ENCODE measurements at regions not wholly inside any gene's neighbourhood (a gene's known extent, or its start where the extent isn't known, plus 50 kb on each side); places are given as distances from the start of the nearest gene placed in this dataset.
"Not testable (repeated sequence)": the region's sequence is repeated elsewhere in the genome, so short reads cannot be mapped to it uniquely, and the experiment has no call there.

DNA sequence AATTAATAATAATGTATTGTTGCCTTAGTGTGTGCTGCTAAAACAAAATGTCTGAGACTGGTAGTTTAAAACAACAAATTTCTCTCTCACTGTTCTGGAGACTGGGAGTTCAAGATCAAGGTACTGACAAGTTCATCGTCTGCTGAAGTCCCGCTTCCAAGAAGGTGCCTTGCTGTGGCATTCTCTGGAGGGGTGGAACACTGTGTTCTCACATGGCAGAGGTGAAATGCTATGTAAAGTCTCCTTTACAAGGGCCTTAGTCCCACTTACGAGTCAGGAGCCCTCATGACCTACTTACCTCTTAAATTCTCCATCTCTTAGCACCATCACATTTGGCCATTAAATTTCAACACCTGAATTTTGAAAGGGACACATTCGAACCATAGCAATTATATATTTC, 299.2 kb upstream of the RBMS1 start:
- no peak for DNase-seq (ENCODE audit: low spot score)

DNA sequence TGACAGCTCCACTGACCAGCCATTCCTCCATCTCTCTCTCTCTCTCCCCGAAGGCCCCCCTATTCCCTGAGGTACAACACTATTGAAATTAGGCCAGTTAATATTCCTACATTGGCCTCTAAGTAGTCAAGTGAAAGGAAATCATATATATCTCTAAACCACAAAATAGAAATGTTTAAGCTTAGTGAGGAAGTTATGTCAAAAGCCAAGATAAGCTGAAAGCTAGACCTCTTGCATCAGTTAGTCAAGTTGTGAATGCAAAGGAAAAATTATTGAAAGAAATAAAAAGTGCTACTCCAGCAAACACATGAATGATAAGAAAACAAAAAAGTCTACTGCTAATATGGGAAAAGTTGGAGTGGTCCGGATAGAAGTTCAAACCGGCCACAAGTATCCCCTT, 301.3 kb upstream of the RBMS1 start:
- DNase-seq (ENCODE audit: low spot score), result no peak

DNA sequence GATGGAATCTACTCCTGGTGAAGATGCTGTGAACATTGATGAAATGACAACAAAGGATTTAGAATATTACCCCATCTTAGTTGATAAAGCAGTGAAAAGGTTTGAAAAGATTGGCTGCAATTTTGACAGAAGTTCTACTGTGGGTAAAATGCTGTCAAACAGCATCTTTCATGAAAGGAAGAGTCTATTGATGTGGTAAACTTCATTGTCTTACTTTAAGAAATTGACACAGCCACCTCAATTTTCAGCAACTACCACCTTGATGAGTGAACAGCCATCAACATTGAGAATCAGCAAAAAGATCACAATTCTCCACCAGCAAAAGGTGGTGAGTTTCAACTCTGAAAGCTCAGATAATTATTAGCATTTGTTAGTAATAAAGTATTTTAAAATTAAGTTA, 310.3 kb upstream of the RBMS1 start:
- no peak for DNase-seq (ENCODE audit: low spot score)

DNA sequence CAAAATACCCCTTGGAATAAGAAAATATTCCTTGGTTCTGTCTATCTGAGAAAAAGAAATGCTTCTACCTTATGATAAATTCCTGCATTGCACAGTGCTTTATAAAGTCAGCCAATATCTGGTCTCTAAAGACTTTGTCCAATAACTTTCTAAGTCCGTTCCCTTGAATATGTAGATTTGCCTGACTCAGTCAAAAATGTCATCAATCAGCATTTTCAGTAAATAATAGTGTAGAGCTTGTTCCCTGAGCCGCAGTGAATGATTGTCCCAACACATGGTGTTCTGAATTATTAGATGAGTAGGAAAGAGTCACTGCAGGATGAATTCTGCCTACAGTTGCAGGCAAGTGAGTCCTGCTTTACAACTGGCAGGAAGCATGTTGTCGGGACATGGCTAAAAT, 316.8 kb upstream of the RBMS1 start:
- DNase-seq (ENCODE audit: low spot score), result no peak

DNA sequence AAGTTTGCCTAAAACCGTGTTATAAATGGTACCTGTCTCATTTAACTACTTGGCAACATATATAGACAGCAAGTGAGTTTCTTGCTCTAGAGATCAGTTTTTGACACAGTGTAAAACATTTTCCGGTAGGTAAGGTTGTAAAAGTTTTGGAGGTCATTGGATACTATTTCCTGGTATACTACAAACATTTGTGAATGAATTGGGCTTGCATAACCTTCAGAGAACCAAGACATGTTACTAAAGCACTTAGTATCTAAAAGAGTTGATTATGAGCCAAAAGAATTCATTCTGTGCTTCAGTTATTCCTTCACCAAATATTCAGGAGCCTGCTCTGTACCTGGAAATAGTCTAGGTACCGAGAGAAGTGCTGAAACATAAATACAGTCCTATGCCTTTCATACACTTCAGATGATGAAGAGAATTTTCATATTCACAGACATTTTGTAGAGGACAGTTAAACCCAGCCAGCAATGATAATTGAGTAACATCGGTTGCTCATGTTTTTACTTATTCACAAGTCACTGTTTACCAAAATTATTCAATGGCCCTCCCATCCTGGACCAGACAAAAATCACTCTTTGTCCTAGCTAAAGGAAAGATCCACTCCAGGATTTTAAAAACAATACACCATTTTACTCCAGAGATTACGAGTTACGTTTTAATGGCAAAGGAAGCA, 319.4 kb upstream of the RBMS1 start:
- no peak for DNase-seq (ENCODE audit: low spot score)

DNA sequence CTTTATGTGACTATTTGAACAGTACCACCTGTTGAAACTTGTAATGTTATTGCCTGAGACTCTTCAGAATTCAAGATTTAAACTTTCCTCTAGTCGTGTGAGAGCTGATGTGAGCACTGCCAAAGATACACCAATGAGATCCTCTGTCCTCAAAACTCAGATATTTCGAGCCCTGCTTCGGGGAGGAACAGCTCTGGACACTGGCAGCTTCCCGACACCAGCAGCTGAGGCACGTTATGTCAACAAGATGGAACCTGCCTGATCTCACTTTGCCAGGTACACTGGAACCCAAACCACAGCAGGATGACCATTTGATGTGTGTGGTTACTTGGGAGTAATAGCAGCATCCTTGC, 319.9 kb upstream of the RBMS1 start:
- no peak for DNase-seq (ENCODE audit: low spot score)

DNA sequence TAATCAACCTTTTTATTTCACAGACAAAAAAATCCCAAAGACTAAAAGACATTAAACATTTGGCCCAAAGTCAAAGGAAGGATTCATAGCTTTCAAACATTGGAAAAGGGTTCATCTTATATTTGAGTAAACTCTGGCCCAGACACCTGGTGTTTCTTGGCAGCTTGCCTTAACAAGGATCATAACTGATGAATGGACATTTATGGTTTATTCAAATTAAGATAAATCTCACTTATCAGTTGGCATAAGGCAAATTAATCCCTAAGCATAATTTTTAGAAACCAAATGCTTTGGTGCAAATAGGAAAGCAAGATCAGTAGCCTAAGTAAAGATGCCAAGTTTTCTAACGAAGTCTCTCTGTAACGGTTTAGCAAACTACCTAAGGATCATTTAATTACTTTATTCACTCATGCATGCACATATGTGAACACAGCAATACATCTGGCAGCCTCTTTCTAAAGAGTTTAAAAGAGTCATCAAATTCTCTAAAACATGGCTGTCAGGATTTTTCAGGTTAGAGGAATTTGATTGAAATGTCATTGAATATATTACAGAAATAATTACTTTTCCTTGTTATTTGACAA, 323.4 kb upstream of the RBMS1 start:
- DNase-seq (ENCODE audit: low spot score), result peak; percentile 66

DNA sequence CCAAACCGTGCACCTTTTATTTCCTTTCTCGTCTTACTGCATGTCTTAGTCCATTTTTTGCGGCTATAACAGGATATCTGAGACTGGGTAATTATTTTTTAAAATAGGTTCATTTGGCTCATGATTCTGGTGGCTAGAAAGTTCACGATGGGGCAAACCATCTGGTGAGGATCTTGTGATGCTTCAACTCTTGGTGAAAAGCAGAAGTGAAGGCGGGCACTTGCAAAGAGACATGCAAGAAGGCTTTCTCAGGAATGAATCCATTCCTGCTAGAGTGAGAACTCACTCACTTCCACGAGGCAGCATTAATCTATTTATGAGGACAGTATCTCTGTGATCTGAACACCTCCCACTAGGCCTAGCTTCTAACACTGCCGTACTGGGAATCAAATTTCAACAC, 327.1 kb upstream of the RBMS1 start:
- no peak for DNase-seq (ENCODE audit: low spot score)

DNA sequence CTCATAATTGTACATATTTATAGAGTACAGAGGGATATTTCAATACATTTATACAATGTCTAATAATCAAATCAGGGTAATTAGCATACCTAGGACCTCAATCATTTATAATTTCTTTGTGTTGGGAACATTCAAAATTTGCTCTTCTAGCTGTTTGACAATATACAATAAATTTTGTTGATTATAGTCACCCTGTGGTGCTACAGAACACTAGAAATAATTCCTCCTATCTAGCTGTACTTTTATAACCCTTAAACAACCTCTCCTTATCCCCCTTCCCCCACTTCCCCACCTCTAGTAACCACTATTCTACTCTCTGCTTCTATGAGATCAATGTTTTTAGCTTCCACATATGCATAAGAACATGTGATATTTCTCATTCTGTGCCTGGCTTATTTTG, 328.4 kb upstream of the RBMS1 start:
- no peak for DNase-seq (ENCODE audit: low spot score)

DNA sequence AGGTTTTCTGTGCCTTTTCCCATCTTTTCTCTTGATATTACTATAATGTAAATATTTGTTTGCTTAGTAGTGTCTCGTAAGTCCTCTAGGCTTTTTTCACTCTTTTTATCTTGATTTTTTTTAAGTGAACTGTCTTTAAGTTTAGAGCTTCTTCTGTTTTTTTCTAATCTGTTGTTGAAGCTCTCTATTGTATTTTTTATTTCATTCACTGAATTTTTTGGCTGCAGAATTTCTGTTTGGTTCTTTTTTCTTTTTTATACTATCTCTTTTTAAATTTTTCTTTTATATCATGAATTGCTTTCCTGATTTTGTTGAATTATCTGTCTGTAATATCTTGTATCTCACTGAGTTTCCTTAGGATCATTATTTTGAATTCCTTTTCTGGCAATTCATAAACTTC, 331.8 kb upstream of the RBMS1 start:
- no peak for DNase-seq (ENCODE audit: low spot score)

DNA sequence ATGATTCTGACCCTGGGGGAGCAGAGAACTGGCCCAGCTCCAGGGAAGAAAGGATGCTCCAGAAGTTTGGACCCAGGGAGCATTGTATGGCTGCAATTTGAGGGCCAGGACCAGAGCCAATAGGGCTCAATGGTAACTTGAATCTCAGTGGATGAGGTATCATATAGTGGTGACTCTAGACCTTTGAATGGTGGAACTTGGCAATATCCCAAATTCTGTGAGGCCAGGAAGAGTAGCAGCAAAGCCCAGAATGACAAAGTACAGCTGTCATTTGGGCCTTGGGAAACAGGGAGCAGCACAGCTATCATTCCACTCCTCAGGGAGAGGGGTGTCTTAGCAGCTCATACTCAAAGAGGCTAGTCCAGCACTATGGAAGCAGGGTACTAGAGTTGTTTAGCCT, 332.9 kb upstream of the RBMS1 start:
- DNase-seq (ENCODE audit: low spot score), result no peak

DNA sequence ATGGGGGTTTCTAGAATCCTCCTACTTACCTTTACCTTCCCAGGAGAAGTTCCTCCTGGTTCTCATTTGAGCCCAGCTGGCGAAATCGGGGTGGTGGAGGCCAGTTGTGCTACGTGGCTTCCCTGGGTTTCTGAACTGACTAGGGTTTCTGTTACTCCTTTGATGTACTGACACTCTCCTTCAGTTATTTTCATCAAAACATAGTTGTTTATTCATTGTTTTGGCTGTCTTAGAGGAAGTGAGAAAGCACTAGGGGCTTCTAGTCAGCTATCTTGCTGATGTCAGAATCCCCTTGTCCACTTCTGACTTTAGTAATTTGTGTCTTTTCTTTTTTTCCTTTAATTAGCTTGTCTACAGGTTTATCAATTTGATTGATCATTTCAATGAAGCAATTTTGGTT, 332.2 kb upstream of the TANK start:
- DNase-seq (ENCODE audit: low spot score), result no peak

DNA sequence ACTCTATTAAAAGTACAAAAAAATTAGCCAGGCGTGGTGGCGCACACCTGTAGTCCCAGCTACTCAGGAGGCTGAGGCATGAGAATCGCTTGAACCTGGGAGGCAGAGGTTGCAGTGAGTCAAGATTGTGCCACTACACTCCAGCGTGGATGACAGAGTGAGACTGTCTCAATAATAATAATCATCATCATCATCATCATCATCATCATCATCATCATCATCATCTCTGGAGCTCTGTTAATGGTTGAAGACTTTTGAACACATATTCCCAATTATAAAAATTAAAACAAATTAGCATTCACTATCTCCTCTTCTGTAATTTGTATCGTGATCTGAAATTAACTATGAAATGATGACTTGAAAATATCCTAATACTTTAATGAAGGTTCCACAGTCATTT, 327.8 kb upstream of the TANK start:
- DNase-seq (ENCODE audit: low spot score), result not testable (repeated sequence)

DNA sequence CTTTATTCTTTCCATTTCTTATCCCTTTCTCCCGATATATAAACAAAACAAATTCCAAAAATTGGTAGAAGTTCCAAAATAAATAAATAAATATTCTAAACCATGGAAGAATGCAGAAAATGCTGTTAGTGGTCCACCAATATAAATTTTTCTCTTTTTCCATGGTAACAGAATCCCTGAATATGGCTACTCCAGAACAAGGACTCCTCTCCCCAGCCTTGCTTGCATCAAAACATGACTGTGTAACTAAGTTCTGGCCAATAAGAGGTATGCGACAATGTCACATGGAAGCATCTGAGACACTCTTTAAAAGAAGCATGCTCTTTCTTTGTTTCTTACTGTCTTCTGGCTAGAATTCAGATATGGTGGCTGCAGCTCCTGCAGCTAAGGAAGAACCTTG, 325.1 kb upstream of the TANK start:
- no peak for DNase-seq (ENCODE audit: low spot score)

DNA sequence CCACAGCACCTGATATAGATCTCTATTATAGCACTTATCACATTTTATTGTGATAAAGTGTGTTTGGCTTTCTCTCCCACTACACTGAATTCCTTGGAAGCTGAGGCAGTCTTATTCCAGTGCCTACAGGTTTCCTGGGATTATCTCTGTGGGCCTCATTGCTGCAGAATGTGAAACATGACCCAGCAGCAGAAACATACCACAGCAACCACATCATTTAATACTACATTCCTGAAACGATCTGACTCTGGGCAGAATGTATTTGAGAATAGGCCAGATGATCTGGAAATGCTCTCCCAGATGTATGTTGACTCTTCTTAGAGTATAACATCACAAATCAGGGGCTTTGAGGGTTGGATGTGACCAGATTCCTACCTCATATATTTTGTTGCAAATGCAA, 323.5 kb upstream of the TANK start:
- peak; percentile 22 for DNase-seq (ENCODE audit: low spot score)

DNA sequence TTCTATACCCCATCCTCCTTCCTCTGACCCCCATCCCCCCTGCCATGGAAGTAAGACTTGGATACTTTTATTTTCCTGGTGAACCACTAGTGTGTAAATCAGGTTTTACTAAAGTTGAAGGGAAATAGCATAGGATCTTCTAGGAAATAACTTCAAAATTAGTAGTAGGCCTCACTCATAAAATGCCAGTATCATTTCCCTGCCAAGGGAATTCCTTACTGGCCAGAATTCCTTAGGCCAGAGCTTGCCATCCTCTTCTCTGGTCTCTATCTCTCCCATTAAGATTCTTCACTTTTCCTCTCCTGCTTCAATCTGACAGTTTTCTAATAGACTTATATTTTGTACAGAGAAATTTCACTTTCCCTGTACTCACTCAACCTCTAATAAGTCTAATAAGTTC, 322.8 kb upstream of the TANK start:
- DNase-seq (ENCODE audit: low spot score), result no peak

DNA sequence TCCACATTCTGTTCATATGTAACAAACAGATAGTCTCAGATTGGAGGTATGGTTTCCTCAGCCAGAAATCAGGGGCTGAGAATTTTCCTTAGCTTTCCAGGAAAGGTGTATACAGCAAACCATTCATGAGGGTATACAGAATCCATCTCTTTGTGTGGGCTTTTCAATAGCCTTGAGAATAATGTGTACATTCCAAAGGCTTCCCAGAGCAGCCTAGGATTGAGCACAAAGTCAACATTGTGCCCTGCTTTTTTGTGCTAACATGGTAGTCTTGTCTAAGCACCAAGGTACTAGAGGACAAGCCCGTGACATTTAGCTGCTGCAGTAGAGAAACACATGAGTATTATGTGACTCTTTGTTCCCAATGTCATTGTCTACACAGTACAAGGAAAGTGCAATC, 322.1 kb upstream of the TANK start:
- DNase-seq (ENCODE audit: low spot score), result no peak

DNA sequence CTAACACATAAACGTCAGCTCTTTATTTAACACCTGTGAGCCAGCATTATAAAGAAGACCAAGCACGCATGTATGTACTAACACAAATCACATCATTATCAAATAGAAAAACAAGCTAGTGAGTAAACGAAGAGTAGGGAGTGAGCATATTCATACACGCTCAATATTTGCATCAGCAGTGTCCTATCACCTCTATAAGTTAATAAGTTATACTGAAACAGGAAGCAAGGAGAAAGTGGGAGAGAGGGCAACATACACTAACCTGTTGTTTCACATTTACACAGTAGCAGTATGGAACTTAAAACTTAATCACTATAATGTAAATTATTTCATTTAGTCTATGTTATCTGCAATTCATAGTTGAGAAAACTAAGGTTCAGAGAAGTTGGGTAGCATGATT, 321.5 kb upstream of the TANK start:
- DNase-seq (ENCODE audit: low spot score), result peak; percentile 84

DNA sequence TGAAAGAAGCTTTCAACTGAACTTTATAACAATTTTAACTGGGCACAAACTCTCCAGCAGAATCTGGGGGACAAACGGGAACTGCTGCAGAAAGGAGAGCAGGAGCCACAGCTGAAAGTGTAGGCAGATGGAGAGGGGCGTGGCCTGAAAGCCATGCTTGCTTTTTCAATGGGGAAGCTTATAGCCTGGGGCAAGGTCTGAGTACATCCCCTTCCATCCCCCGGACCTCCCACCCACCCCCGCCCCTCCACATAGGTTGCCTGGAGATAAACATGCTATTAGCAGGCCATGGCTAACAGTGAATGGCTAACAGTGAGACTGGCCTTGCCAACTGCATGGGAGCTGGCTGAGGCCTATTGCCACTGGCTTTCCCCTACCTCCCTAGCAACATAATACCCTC, 317.9 kb upstream of the TANK start:
- DNase-seq (ENCODE audit: low spot score), result no peak

DNA sequence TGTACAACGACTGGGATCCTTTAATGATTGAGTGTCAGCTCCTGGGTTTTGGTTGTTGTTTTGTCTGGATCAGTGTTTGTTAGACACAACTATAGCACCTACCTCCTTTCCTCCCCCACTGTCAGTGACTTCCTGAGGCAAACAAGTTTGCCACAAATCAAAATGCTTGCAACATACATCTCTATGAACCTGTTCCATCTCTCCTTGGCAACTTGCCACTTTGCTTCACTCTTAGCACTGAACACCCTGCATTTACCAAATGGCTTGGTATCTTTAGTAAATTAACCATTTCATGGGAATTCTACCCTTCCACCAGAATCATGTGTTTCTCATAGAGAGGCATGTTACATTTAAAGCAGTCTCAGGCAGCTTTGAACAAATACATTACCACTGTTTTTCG, 301.1 kb upstream of the TANK start:
- DNase-seq (ENCODE audit: low spot score), result peak; percentile 48

DNA sequence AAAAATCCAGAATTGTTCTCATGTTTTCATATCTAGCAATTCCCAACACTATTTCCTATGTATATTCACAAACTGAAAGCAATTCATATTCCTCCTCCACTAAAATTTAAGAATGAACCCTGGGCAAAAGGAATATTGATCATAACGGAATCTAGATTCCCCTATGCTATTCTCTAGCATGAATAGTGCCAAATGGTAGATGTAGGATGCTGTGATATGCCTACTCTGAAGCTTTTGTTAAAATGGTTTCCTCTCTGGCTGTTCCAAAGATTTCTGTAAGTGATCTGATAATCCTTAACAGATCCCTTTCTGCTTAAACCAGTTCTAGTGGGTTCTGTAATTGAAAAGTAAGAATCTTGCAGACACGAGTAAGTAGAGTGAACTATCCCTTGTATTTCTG, 298.0 kb upstream of the TANK start:
- DNase-seq (ENCODE audit: low spot score), result no peak

DNA sequence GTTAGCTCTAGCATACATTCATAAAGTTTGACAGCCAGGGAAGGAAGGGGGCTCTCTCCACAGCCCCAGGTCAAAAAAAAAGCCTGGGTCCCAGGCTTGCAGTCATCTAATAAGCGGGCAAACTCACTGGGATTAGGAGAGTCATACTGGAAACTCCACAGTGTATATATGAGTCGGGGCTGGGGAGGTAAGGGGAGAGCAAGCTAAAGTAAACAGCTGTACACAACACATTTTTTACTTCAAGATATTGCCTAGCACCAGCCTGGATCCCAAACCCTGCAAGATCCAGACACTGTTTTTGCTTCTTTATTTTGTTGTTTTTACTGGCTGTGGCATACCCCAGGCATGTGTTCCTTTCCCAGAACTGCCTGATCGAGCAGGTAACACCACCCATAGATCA, 291.3 kb upstream of the TANK start:
- DNase-seq (ENCODE audit: low spot score), result no peak

DNA sequence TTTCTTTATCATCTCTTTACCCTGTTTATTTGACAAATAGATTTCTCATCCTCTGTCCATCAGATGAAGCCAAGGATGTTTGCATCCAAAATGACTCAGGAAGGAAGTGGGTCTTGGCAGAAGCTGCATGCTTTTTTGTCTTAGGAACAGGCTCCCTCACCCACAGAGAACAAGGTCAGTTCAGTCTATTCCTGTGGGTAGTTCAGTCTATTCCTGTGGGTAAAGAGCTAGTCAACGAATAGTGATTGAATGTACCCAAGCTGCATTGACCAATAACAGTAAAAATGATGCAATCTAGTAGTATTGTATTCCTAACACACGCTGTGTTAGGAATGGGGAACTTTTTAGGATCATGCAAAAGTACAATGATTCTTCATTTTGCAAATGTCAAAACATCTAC, 290.8 kb upstream of the TANK start:
- DNase-seq (ENCODE audit: low spot score), result no peak

Measured in HT-29 (cell line).